OCI-M1 (cell line): ENCODE measurements at regions not wholly inside any gene's neighbourhood (a gene's known extent, or its start where the extent isn't known, plus 50 kb on each side); places are given as distances from the start of the nearest gene placed in this dataset.
"Not testable (repeated sequence)": the region's sequence is repeated elsewhere in the genome, so short reads cannot be mapped to it uniquely, and the experiment has no call there.

ENCODE experiments used
- DNase-seq: peaks from one replicate; lab custom pipeline; 2025; lab: John Stamatoyannopoulos, UW

- DNase-seq, result no peak
Observed at GRCh38 chrX:36683507-36683906, 324.7 kb upstream of the FAM47C start.

- DNase-seq, result peak; percentile 2
Observed at GRCh38 chrX:36684053-36684452, 324.1 kb upstream of the FAM47C start.

- DNase-seq, result no peak
Observed at GRCh38 chrX:36721990-36722389, 286.2 kb upstream of the FAM47C start.

- DNase-seq, result no peak
Observed at GRCh38 chrX:36753602-36754001, 254.6 kb upstream of the FAM47C start.

- DNase-seq, result no peak
Observed at GRCh38 chrX:36787752-36788151, 220.4 kb upstream of the FAM47C start.

GRCh38 chrX:36803151-36803550, 205.0 kb upstream of the FAM47C start:
- no peak for DNase-seq

GRCh38 chrX:36804066-36804465, 204.1 kb upstream of the FAM47C start:
- DNase-seq, result no peak

- no peak for DNase-seq
Observed at GRCh38 chrX:36844857-36845256, 163.3 kb upstream of the FAM47C start.

- no peak for DNase-seq
Observed at GRCh38 chrX:36847496-36847895, 160.7 kb upstream of the FAM47C start.

- no peak for DNase-seq
Observed at GRCh38 chrX:36849407-36849806, 158.8 kb upstream of the FAM47C start.

GRCh38 chrX:36856849-36857248, 151.3 kb upstream of the FAM47C start:
- DNase-seq, result peak; percentile 4

- no peak for DNase-seq
Observed at GRCh38 chrX:36859231-36859630, 148.9 kb upstream of the FAM47C start.

GRCh38 chrX:36861601-36862000, 146.6 kb upstream of the FAM47C start:
- no peak for DNase-seq

GRCh38 chrX:36867143-36867542, 141.0 kb upstream of the FAM47C start:
- peak; percentile 64 for DNase-seq

- no peak for DNase-seq
Observed at GRCh38 chrX:36868592-36868991, 139.6 kb upstream of the FAM47C start.

- DNase-seq, result no peak
Observed at GRCh38 chrX:36869457-36869856, 138.7 kb upstream of the FAM47C start.

GRCh38 chrX:36897690-36898089, 110.5 kb upstream of the FAM47C start:
- no peak for DNase-seq

- peak; percentile 28 for DNase-seq
Observed at GRCh38 chrX:36898301-36898700, 109.9 kb upstream of the FAM47C start.

GRCh38 chrX:36904561-36904960, 103.6 kb upstream of the FAM47C start:
- DNase-seq, result not testable (repeated sequence)

GRCh38 chrX:36908801-36909675, 99.1 kb upstream of the FAM47C start:
- DNase-seq, result peak; percentile 57

- no peak for DNase-seq
Observed at GRCh38 chrX:36909676-36910030, 98.5 kb upstream of the FAM47C start.

GRCh38 chrX:36913551-36913950, 94.6 kb upstream of the FAM47C start:
- no peak for DNase-seq

- DNase-seq, result no peak
Observed at GRCh38 chrX:36916941-36917340, 91.2 kb upstream of the FAM47C start.

GRCh38 chrX:36927712-36928111, 80.5 kb upstream of the FAM47C start:
- no peak for DNase-seq
